Tibial nerve (tissue), 4 donors: ENCODE measurements at regions not wholly inside any gene's neighbourhood (a gene's known extent, or its start where the extent isn't known, plus 50 kb on each side); places are given as distances from the start of the nearest gene placed in this dataset.
"Not testable (repeated sequence)": the region's sequence is repeated elsewhere in the genome, so short reads cannot be mapped to it uniquely, and the experiment has no call there.

Source experiments
- CTCF ChIP-seq, 5 experiments: fragments of 200-600 bp in 3 of 5; fragments of 450-650 bp in 2 of 5; sonication (generic) in 3 of 5; IDR thresholded peaks; one replicate each; pipeline ENCODE4 v1.5.1; 2016 to 2019; ENCODE audit warnings: antibody characterized with exemption in 5 of 5, mild to moderate bottlenecking in 3 of 5, moderate library complexity in 2 of 5
- EP300 ChIP-seq, 2 donors: sonication (generic); formaldehyde crosslinking; IDR thresholded peaks; one replicate each; pipeline ENCODE4 v1.6.1; 2017; ENCODE audit warnings: antibody characterized with exemption in 2 of 2, mild to moderate bottlenecking in 1 of 2
- POLR2A ChIP-seq, 2 donors: fragments of 450-650 bp; IDR thresholded peaks; one replicate each; pipeline ENCODE4 v1.6.1; 2017; ENCODE audit warnings: antibody characterized with exemption in 2 of 2, mild to moderate bottlenecking in 2 of 2, moderate library complexity in 2 of 2

- not testable (repeated sequence) for TF ChIP-seq CTCF, EP300, POLR2A (IDR thresholded peaks at IDR 0.05)
These were observed 51.4 kb upstream of the SPP1 start for GRCh38 chr4:87924146-87924545.
